Nephron (organoid): ENCODE measurements at regions not wholly inside any gene's neighbourhood (a gene's known extent, or its start where the extent isn't known, plus 50 kb on each side); places are given as distances from the start of the nearest gene placed in this dataset.

Experiments used
- H3K27ac Mint-ChIP-seq, 3 experiments: 2 replicates each; pipeline ENCODE4 v1.8.0; 2020; ENCODE audit warnings: mixed read lengths in 3 of 3, mild to moderate bottlenecking in 2 of 3, moderate library complexity in 1 of 3
- H3K27me3 Mint-ChIP-seq: 2 replicates; pipeline ENCODE4 v1.8.0; 2021; ENCODE audit warnings: low read depth, mild to moderate bottlenecking, moderate library complexity, mixed read lengths
- H3K36me3 Mint-ChIP-seq: 2 replicates; pipeline ENCODE4 v1.8.0; 2020; ENCODE audit warnings: low read depth, mixed read lengths
- H3K4me1 Mint-ChIP-seq: 2 replicates; pipeline ENCODE4 v1.8.0; 2020; ENCODE audit warnings: mixed read lengths
- H3K4me3 Mint-ChIP-seq, 3 experiments: 2 replicates each; pipeline ENCODE4 v1.8.0; 2020; ENCODE audit warnings: mild to moderate bottlenecking in 3 of 3, mixed read lengths in 3 of 3, moderate library complexity in 2 of 3
- H3K9me3 Mint-ChIP-seq: 2 replicates; pipeline ENCODE4 v1.8.0; 2020; ENCODE audit warnings: mixed read lengths
- CTCF ChIP-seq, 3 experiments: fragments of 200-600 bp; sonication (generic); IDR thresholded peaks; one replicate each; pipeline ENCODE4 v1.5.0; 2021; ENCODE audit warnings: antibody characterized with exemption in 3 of 3; ENCODE audit not compliant: unreplicated experiment in 3 of 3

GRCh38 chr2:57615855-57616556 is 430.6 kb upstream of the VRK2 start:
- no peak for TF ChIP-seq CTCF (IDR thresholded peaks at IDR 0.05; ENCODE audit: unreplicated experiment in 3 of 3)
- no peaks in the 10 kb centered on the region for H3K36me3 Mint-ChIP-seq
- H3K27ac Mint-ChIP-seq, result peak overlapping the region in 1 of 3 experiments; percentile 9
- H3K27me3 Mint-ChIP-seq, result no peaks in the 10 kb centered on the region
- peaks cover 10% of the 10 kb centered on the region for H3K4me1 Mint-ChIP-seq
- H3K4me3 Mint-ChIP-seq, result no peak overlapping the region
- no peaks in the 10 kb centered on the region for H3K9me3 Mint-ChIP-seq

- Mint-ChIP-seq H3K9me3 (no peaks in the 10 kb centered on the region), H3K36me3 (no peaks in the 10 kb centered on the region), H3K4me3 (no peak overlapping the region), H3K4me1 (peaks cover 10% of the 10 kb centered on the region), H3K27ac (no peak overlapping the region), H3K27me3 (no peaks in the 10 kb centered on the region)
- no peak for TF ChIP-seq CTCF (IDR thresholded peaks at IDR 0.05; ENCODE audit: unreplicated experiment in 3 of 3)
Observed at GRCh38 chr2:57617318-57617717, 429.3 kb upstream of the VRK2 start.

GRCh38 chr2:57621122-57621663 is 425.4 kb upstream of the VRK2 start:
- Mint-ChIP-seq H3K4me1 (peaks cover 4% of the 10 kb centered on the region), H3K9me3 (no peaks in the 10 kb centered on the region), H3K36me3 (no peaks in the 10 kb centered on the region), H3K27ac (no peak overlapping the region), H3K27me3 (no peaks in the 10 kb centered on the region), H3K4me3 (no peak overlapping the region)
- TF ChIP-seq CTCF (IDR thresholded peaks at IDR 0.05; ENCODE audit: unreplicated experiment in 3 of 3), result no peak

- no peaks in the 10 kb centered on the region for H3K4me1 Mint-ChIP-seq
- no peak overlapping the region for H3K4me3 Mint-ChIP-seq
- no peaks in the 10 kb centered on the region for H3K27me3 Mint-ChIP-seq
- H3K36me3 Mint-ChIP-seq, result no peaks in the 10 kb centered on the region
- H3K9me3 Mint-ChIP-seq, result no peaks in the 10 kb centered on the region
- no peak overlapping the region for H3K27ac Mint-ChIP-seq
- no peak for TF ChIP-seq CTCF (IDR thresholded peaks at IDR 0.05; ENCODE audit: unreplicated experiment in 3 of 3)
Observed at GRCh38 chr2:57622009-57622408, 424.6 kb upstream of the VRK2 start.

GRCh38 chr2:57656198-57656597 is 390.4 kb upstream of the VRK2 start:
- TF ChIP-seq CTCF (IDR thresholded peaks at IDR 0.05; ENCODE audit: unreplicated experiment in 3 of 3), result no peak
- Mint-ChIP-seq H3K27me3 (no peaks in the 10 kb centered on the region), H3K27ac (no peak overlapping the region), H3K4me3 (no peak overlapping the region), H3K4me1 (no peaks in the 10 kb centered on the region), H3K9me3 (peaks cover 11% of the 10 kb centered on the region), H3K36me3 (no peaks in the 10 kb centered on the region)

- no peaks in the 10 kb centered on the region for H3K9me3 Mint-ChIP-seq
- no peaks in the 10 kb centered on the region for H3K36me3 Mint-ChIP-seq
- H3K4me1 Mint-ChIP-seq, result no peaks in the 10 kb centered on the region
- H3K4me3 Mint-ChIP-seq, result no peak overlapping the region
- no peak overlapping the region for H3K27ac Mint-ChIP-seq
- no peak for TF ChIP-seq CTCF (IDR thresholded peaks at IDR 0.05; ENCODE audit: unreplicated experiment in 3 of 3)
- H3K27me3 Mint-ChIP-seq, result peaks cover 4% of the 10 kb centered on the region
Observed at GRCh38 chr2:57669570-57669969, 377.0 kb upstream of the VRK2 start.
